ENCODE measurements at regions not wholly inside any gene's neighbourhood (a gene's known extent, or its start where the extent isn't known, plus 50 kb on each side); places are given as distances from the start of the nearest gene placed in this dataset.

- Histone ChIP-seq H3K4me2 (ENCODE audit: insufficient read depth, low read length) (no peak overlapping the region), H3K9me3 (replicated peaks; ENCODE audit: control insufficient read depth, insufficient read depth, low read length) (no peaks in the 10 kb centered on the region), H3K27ac (ENCODE audit: insufficient read depth, low read depth, low read length) (no peak overlapping the region), H3K9ac (replicated peaks; ENCODE audit: extremely low read depth, insufficient read depth, low read length) (no peak overlapping the region), H3K79me2 (ENCODE audit: control insufficient read depth, insufficient read depth, low read length) (no peaks in the 10 kb centered on the region), H3K27me3 (ENCODE audit: control insufficient read depth in 2 of 2, insufficient read depth in 2 of 2, low read length in 2 of 2) (no peaks in the 10 kb centered on the region), H3K9me1 (replicated peaks; ENCODE audit: control insufficient read depth, extremely low read depth, insufficient read depth, low read length) (no peaks in the 10 kb centered on the region), H3K4me1 (ENCODE audit: control insufficient read depth, extremely low read depth, insufficient read depth, low read length) (peaks cover 2% of the 10 kb centered on the region), H2AFZ (ENCODE audit: low read depth, low read length) (no peak overlapping the region), H4K20me1 (replicated peaks; ENCODE audit: control insufficient read depth, extremely low read depth, insufficient read depth, low read length) (no peaks in the 10 kb centered on the region), H3K36me3 (ENCODE audit: control insufficient read depth in 2 of 2, extremely low read depth in 1 of 2, insufficient read depth in 2 of 2, low read length in 2 of 2) (no peaks in the 10 kb centered on the region), H3K4me3 (replicated peaks in 1 of 3; ENCODE audit: insufficient read depth in 1 of 3, low read depth in 1 of 3, low read length in 3 of 3) (no peak overlapping the region)
- dilution Hi-C loops (cut with MboI; ENCODE audit: extremely low pct_ligation_motif_present, low sequenced_read_pairs) (no loop called here), intact Hi-C loops (cut with micrococcal nuclease) (no loop called here)
- ChIA-PET CTCF (interaction anchor here (1.3 kb wide), 1 partner anchor 14 kb away, joined by 3 read pairs; no protein-coding TSS in a partner anchor), POLR2A (no interaction called here)
- TF ChIP-seq GATA2 (IDR thresholded peaks at IDR 0.05; ENCODE audit: insufficient read depth, insufficient read length, low read depth, low read length): no peak
- no peak for TF ChIP-seq POLR2AphosphoS5 (IDR thresholded peaks at IDR 0.05; ENCODE audit: insufficient read depth, low read depth, low read length)
- no peak for TF ChIP-seq EZH2 (IDR thresholded peaks at IDR 0.05; ENCODE audit: borderline replicate concordance, low read depth, low read length, severe bottlenecking)
- no peak for TF ChIP-seq CTCF (IDR thresholded peaks at IDR 0.05; ENCODE audit: extremely low read depth in 1 of 2, insufficient read depth in 1 of 2, low read depth in 1 of 2, low read length in 2 of 2)
- no peak for TF ChIP-seq MAX (IDR thresholded peaks at IDR 0.05; ENCODE audit: insufficient read depth, insufficient read length)
- no TSS peak for BruUV-seq (replicated peaks)
- no peak for FAIRE-seq
- DNase-seq (ENCODE audit: low read depth, low spot score): peak; percentile 26
Observed at GRCh38 chr9:13719981-13720676, 440.6 kb upstream of the MPDZ start.

Measured in endothelial cell of umbilical vein (primary cell).